ENCODE measurements at regions not wholly inside any gene's neighbourhood (a gene's known extent, or its start where the extent isn't known, plus 50 kb on each side); places are given as distances from the start of the nearest gene placed in this dataset.
"Not testable (repeated sequence)": the region's sequence is repeated elsewhere in the genome, so short reads cannot be mapped to it uniquely, and the experiment has no call there.

GRCh38 chr6:87755708-87756671, 54.0 kb upstream of the AKIRIN2 start:
- DNase-seq = no peak

DNA sequence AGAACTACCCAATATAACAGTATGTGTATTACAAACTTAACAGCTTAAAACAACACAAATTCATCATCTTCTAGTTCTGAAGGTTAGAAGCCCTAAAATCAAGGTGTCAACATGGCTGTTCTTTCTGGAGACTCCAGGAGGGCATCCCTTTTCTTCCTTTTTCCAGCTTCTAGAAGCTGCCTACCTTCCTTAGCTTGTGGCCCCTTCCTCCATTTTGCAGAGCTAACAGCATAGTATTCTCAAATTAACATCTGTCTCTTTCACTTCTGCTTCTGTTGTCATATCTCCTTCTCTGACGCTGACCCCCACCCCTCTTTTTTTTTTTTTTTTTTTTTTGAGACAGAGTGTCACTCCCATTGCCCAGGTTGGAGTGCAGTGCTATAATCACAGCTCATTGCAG, 52.8 kb upstream of the AKIRIN2 start:
- no peak for DNase-seq

- no peak for DNase-seq
Measured at GRCh38 chr6:87753131-87753685, 51.2 kb upstream of the AKIRIN2 start.

GRCh38 chr6:87752503-87752902, 50.5 kb upstream of the AKIRIN2 start:
- not testable (repeated sequence) for DNase-seq

Measured in NCI-H2171 treated with DMSO at 0.1 percent for 48 hours (cell line).